ENCODE measurements at regions not wholly inside any gene's neighbourhood (a gene's known extent, or its start where the extent isn't known, plus 50 kb on each side); places are given as distances from the start of the nearest gene placed in this dataset.
"Not testable (repeated sequence)": the region's sequence is repeated elsewhere in the genome, so short reads cannot be mapped to it uniquely, and the experiment has no call there.

- TF ChIP-seq, protein P1, sequence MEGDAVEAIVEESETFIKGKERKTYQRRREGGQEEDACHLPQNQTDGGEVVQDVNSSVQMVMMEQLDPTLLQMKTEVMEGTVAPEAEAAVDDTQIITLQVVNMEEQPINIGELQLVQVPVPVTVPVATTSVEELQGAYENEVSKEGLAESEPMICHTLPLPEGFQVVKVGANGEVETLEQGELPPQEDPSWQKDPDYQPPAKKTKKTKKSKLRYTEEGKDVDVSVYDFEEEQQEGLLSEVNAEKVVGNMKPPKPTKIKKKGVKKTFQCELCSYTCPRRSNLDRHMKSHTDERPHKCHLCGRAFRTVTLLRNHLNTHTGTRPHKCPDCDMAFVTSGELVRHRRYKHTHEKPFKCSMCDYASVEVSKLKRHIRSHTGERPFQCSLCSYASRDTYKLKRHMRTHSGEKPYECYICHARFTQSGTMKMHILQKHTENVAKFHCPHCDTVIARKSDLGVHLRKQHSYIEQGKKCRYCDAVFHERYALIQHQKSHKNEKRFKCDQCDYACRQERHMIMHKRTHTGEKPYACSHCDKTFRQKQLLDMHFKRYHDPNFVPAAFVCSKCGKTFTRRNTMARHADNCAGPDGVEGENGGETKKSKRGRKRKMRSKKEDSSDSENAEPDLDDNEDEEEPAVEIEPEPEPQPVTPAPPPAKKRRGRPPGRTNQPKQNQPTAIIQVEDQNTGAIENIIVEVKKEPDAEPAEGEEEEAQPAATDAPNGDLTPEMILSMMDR (IDR thresholded peaks at IDR 0.05 in 8 of 11, conservative IDR thresholded peaks at IDR 0.05 in 3 of 11), result no peak
- TF ChIP-seq POLR2A (IDR thresholded peaks at IDR 0.05) (no peak), POLR2AphosphoS5 (IDR thresholded peaks at IDR 0.05) (no peak)
- Histone ChIP-seq H3K27me3 (replicated peaks in 1 of 7) (no peaks in the 10 kb centered on the region), H3K9me3 (no peaks in the 10 kb centered on the region), H3K27ac (no peak overlapping the region), H3K36me3 (no peaks in the 10 kb centered on the region), H3K4me3 (no peak overlapping the region), H3K4me1 (no peaks in the 10 kb centered on the region)
- intact Hi-C loops (cut with DNase I; ENCODE audit: low total_unique reads), result no loop called here
- 33 to 77% (median 59%) methylated on average over 1 of the region's 1 CpG for WGBS, 5 donors
- DNase-seq, result no peak
These were observed 57.4 kb upstream of the ST3GAL6 start for GRCh38 chr3:98705694-98706093.

DNA sequence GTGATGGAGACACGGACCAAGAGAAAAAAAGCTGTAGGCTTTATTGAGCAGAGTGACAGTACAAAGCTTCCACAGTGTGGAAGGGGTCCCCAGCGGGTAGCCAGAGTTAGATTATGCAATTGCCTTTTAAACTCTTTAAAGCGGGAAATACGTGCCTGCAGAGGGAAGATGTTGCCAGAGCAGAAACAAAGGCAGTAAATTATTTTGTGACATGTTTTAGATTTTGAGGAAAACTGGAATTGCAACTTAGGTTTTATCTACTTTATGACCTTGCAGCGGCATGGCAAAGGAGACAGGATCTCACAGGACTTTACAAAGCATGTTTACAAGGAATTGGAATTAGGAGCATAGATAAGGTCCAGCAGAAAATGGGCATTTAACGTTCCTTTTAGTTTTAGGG, 54.5 kb upstream of the ST3GAL6 start:
- H3K27me3 ChIP-seq (replicated peaks in 1 of 7); H3K4me1 ChIP-seq; H3K36me3 ChIP-seq; H3K4me3 ChIP-seq; intact Hi-C loops (cut with DNase I; ENCODE audit: low total_unique reads); H3K27ac ChIP-seq; DNase-seq; H3K9me3 ChIP-seq: not testable (repeated sequence)
- 49 to 70% (median 58%) methylated on average over 6 of the region's 6 CpGs for WGBS, 5 donors

GRCh38 chr3:98709441-98709840, 53.7 kb upstream of the ST3GAL6 start:
- Histone ChIP-seq H3K9me3 (no peaks in the 10 kb centered on the region), H3K4me1 (no peaks in the 10 kb centered on the region), H3K27ac (no peak overlapping the region), H3K36me3 (no peaks in the 10 kb centered on the region), H3K27me3 (replicated peaks in 1 of 7) (no peaks in the 10 kb centered on the region), H3K4me3 (no peak overlapping the region)
- 52 to 78% (median 59%) methylated on average over 1 of the region's 1 CpG for WGBS, 5 donors
- intact Hi-C loops (cut with DNase I; ENCODE audit: low total_unique reads), result no loop called here
- no peak for TF ChIP-seq POLR2AphosphoS5 (IDR thresholded peaks at IDR 0.05)
- TF ChIP-seq POLR2A (IDR thresholded peaks at IDR 0.05), result no peak
- TF ChIP-seq, protein P1 (IDR thresholded peaks at IDR 0.05 in 8 of 11, conservative IDR thresholded peaks at IDR 0.05 in 3 of 11), result no peak
- no peak for DNase-seq

GRCh38 chr3:98710067-98710659, 53.0 kb upstream of the ST3GAL6 start:
- H3K27me3 ChIP-seq (replicated peaks in 1 of 7), result no peaks in the 10 kb centered on the region
- H3K4me3 ChIP-seq, result no peak overlapping the region
- no peak overlapping the region for H3K27ac ChIP-seq
- 48 to 61% (median 59%) methylated on average over 3 of the region's 3 CpGs for WGBS, 5 donors
- H3K4me1 ChIP-seq, result no peaks in the 10 kb centered on the region
- intact Hi-C loops (cut with DNase I; ENCODE audit: low total_unique reads), result no loop called here
- no peak for TF ChIP-seq POLR2A (IDR thresholded peaks at IDR 0.05)
- no peak for TF ChIP-seq POLR2AphosphoS5 (IDR thresholded peaks at IDR 0.05)
- TF ChIP-seq, protein P1 (IDR thresholded peaks at IDR 0.05 in 8 of 11, conservative IDR thresholded peaks at IDR 0.05 in 3 of 11), result no peak
- H3K36me3 ChIP-seq, result no peaks in the 10 kb centered on the region
- no peak for DNase-seq
- no peaks in the 10 kb centered on the region for H3K9me3 ChIP-seq

DNA sequence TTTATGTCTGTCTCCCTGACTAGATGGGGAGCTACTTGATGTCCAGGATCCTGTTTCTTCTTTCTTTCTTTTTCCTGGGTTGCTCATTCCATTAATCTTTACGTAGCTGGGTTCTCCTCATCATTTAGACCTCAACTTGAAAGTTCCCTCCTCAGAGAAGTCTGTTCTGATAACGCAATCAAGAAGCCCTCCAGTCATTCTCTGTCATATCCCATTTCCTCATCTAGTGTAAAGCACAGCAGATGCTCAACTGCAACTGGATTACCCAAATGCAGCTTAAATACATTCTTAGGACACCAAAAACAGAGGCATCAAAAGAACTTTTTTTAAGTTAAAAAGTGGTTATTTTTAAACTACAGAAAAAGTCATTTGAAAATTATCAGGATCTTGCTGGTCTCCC, 51.7 kb upstream of the ST3GAL6 start:
- H3K9me3 ChIP-seq, result no peaks in the 10 kb centered on the region
- H3K27me3 ChIP-seq (replicated peaks in 1 of 7), result no peaks in the 10 kb centered on the region
- no peaks in the 10 kb centered on the region for H3K4me1 ChIP-seq
- no peak overlapping the region for H3K4me3 ChIP-seq
- 61 to 86% (median 68%) methylated on average over 2 of the region's 2 CpGs for WGBS, 5 donors
- TF ChIP-seq, protein P1 (IDR thresholded peaks at IDR 0.05 in 8 of 11, conservative IDR thresholded peaks at IDR 0.05 in 3 of 11), result no peak
- TF ChIP-seq POLR2AphosphoS5 (IDR thresholded peaks at IDR 0.05) (no peak), POLR2A (IDR thresholded peaks at IDR 0.05) (no peak)
- DNase-seq, result no peak
- no peaks in the 10 kb centered on the region for H3K36me3 ChIP-seq
- H3K27ac ChIP-seq, result no peak overlapping the region
- intact Hi-C loops (cut with DNase I; ENCODE audit: low total_unique reads), result no loop called here
